ENCODE measurements at regions not wholly inside any gene's neighbourhood (a gene's known extent, or its start where the extent isn't known, plus 50 kb on each side); places are given as distances from the start of the nearest gene placed in this dataset.

GRCh38 chr1:38153066-38153777 is 106.6 kb upstream of the POU3F1 start:
- FAIRE-seq, result no peak
- Histone ChIP-seq H4K20me1 (replicated peaks; ENCODE audit: control insufficient read depth, extremely low read depth, insufficient read depth, low read length) (no peaks in the 10 kb centered on the region), H3K79me2 (ENCODE audit: control insufficient read depth, insufficient read depth, low read length) (no peaks in the 10 kb centered on the region), H3K9ac (replicated peaks; ENCODE audit: extremely low read depth, insufficient read depth, low read length) (no peak overlapping the region), H3K27ac (ENCODE audit: insufficient read depth, low read depth, low read length) (no peak overlapping the region), H3K4me3 (replicated peaks in 1 of 3; ENCODE audit: insufficient read depth in 1 of 3, low read depth in 1 of 3, low read length in 3 of 3) (no peak overlapping the region), H3K9me1 (replicated peaks; ENCODE audit: control insufficient read depth, extremely low read depth, insufficient read depth, low read length) (no peaks in the 10 kb centered on the region), H3K27me3 (ENCODE audit: control insufficient read depth in 2 of 2, insufficient read depth in 2 of 2, low read length in 2 of 2) (no peaks in the 10 kb centered on the region), H3K4me1 (ENCODE audit: control insufficient read depth, extremely low read depth, insufficient read depth, low read length) (no peaks in the 10 kb centered on the region), H3K9me3 (replicated peaks; ENCODE audit: control insufficient read depth, insufficient read depth, low read length) (no peaks in the 10 kb centered on the region), H2AFZ (ENCODE audit: low read depth, low read length) (no peak overlapping the region), H3K4me2 (ENCODE audit: insufficient read depth, low read length) (no peak overlapping the region), H3K36me3 (ENCODE audit: control insufficient read depth in 2 of 2, extremely low read depth in 1 of 2, insufficient read depth in 2 of 2, low read length in 2 of 2) (no peaks in the 10 kb centered on the region)
- dilution Hi-C loops (cut with MboI; ENCODE audit: extremely low pct_ligation_motif_present, low sequenced_read_pairs) (no loop called here), intact Hi-C loops (cut with micrococcal nuclease) (no loop called here)
- TF ChIP-seq POLR2A (IDR thresholded peaks at IDR 0.05; ENCODE audit: low read depth, low read length), result no peak
- TF ChIP-seq POLR2AphosphoS5 (IDR thresholded peaks at IDR 0.05; ENCODE audit: insufficient read depth, low read depth, low read length), result no peak
- TF ChIP-seq MAX (IDR thresholded peaks at IDR 0.05; ENCODE audit: insufficient read depth, insufficient read length), result no peak
- no peak for TF ChIP-seq EZH2 (IDR thresholded peaks at IDR 0.05; ENCODE audit: borderline replicate concordance, low read depth, low read length, severe bottlenecking)
- no peak for TF ChIP-seq MYC (IDR thresholded peaks at IDR 0.05; ENCODE audit: low read depth, low read length)
- TF ChIP-seq GATA2 (IDR thresholded peaks at IDR 0.05; ENCODE audit: insufficient read depth, insufficient read length, low read depth, low read length), result no peak
- BruUV-seq (replicated peaks), result no TSS peak
- POLR2A ChIA-PET, result no interaction called here
- CTCF ChIA-PET, result interaction anchor here (1.2 to 1.5 kb wide), 2 partner anchors 13 to 39 kb away, joined by 3 read pairs; no protein-coding TSS in a partner anchor
- no peak for DNase-seq (ENCODE audit: low read depth, low spot score)

GRCh38 chr1:38152351-38153065 is 105.9 kb upstream of the POU3F1 start:
- H3K4me1 ChIP-seq (ENCODE audit: control insufficient read depth, extremely low read depth, insufficient read depth, low read length), result no peaks in the 10 kb centered on the region
- CTCF ChIA-PET, result interaction anchor here (1.2 to 1.5 kb wide), 2 partner anchors 12 to 38 kb away, joined by 3 read pairs; no protein-coding TSS in a partner anchor
- no peaks in the 10 kb centered on the region for H3K9me1 ChIP-seq (replicated peaks; ENCODE audit: control insufficient read depth, extremely low read depth, insufficient read depth, low read length)
- dilution Hi-C loops (cut with MboI; ENCODE audit: extremely low pct_ligation_motif_present, low sequenced_read_pairs) (no loop called here), intact Hi-C loops (cut with micrococcal nuclease) (no loop called here)
- H2AFZ ChIP-seq (ENCODE audit: low read depth, low read length), result no peak overlapping the region
- DNase-seq (ENCODE audit: low read depth, low spot score) (no peak), FAIRE-seq (no peak)
- H4K20me1 ChIP-seq (replicated peaks; ENCODE audit: control insufficient read depth, extremely low read depth, insufficient read depth, low read length), result no peaks in the 10 kb centered on the region
- no peaks in the 10 kb centered on the region for H3K9me3 ChIP-seq (replicated peaks; ENCODE audit: control insufficient read depth, insufficient read depth, low read length)
- POLR2A ChIA-PET, result no interaction called here
- H3K4me3 ChIP-seq (replicated peaks in 1 of 3; ENCODE audit: insufficient read depth in 1 of 3, low read depth in 1 of 3, low read length in 3 of 3), result no peak overlapping the region
- no peaks in the 10 kb centered on the region for H3K36me3 ChIP-seq (ENCODE audit: control insufficient read depth in 2 of 2, extremely low read depth in 1 of 2, insufficient read depth in 2 of 2, low read length in 2 of 2)
- BruUV-seq (replicated peaks), result no TSS peak
- no peaks in the 10 kb centered on the region for H3K27me3 ChIP-seq (ENCODE audit: control insufficient read depth in 2 of 2, insufficient read depth in 2 of 2, low read length in 2 of 2)
- H3K4me2 ChIP-seq (ENCODE audit: insufficient read depth, low read length), result no peak overlapping the region
- TF ChIP-seq POLR2A (IDR thresholded peaks at IDR 0.05; ENCODE audit: low read depth, low read length), result no peak
- no peaks in the 10 kb centered on the region for H3K79me2 ChIP-seq (ENCODE audit: control insufficient read depth, insufficient read depth, low read length)
- no peak overlapping the region for H3K27ac ChIP-seq (ENCODE audit: insufficient read depth, low read depth, low read length)
- no peak overlapping the region for H3K9ac ChIP-seq (replicated peaks; ENCODE audit: extremely low read depth, insufficient read depth, low read length)
